SH-SY5Y (cell line): ENCODE measurements at regions not wholly inside any gene's neighbourhood (a gene's known extent, or its start where the extent isn't known, plus 50 kb on each side); places are given as distances from the start of the nearest gene placed in this dataset.

ENCODE experiments used
- GATA2 ChIP-seq: IDR thresholded peaks from 2 replicates; pipeline ENCODE4 v1.6.1; 2011; ENCODE audit warnings: mild to moderate bottlenecking, low read depth, low read length
- GATA3 ChIP-seq: IDR thresholded peaks from 2 replicates; pipeline ENCODE4 v1.6.1; 2011; ENCODE audit warnings: low read depth, mild to moderate bottlenecking, low read length, moderate library complexity

- no peak for TF ChIP-seq GATA3
- TF ChIP-seq GATA2 = no peak
Observed at GRCh38 chrX:40266490-40267333, 169.0 kb upstream of the BCOR start.

DNA sequence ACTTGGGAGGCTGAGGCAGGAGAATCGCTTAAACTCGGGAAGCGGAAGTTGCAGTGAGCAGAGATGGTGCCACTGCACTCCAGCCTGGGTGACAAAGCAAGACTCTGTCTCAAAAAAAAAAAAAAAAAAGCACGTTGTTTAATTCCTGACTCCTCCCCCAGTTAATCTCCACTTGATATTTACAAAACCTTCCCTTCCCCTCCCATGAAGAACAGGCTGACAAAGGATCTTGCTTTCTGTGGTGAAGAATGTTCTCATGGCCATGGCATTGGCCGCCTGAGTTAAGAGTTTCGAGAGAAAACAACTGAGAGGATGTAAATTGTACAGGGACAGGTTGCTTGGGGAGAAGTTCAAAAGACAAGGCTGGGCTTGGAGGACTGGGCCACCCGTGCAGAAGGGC is 168.2 kb upstream of the BCOR start:
- TF ChIP-seq GATA2 (no peak), GATA3 (no peak)

- TF ChIP-seq GATA3 (no peak), GATA2 (no peak)
Observed at GRCh38 chrX:40263014-40263560, 165.3 kb upstream of the BCOR start.

DNA sequence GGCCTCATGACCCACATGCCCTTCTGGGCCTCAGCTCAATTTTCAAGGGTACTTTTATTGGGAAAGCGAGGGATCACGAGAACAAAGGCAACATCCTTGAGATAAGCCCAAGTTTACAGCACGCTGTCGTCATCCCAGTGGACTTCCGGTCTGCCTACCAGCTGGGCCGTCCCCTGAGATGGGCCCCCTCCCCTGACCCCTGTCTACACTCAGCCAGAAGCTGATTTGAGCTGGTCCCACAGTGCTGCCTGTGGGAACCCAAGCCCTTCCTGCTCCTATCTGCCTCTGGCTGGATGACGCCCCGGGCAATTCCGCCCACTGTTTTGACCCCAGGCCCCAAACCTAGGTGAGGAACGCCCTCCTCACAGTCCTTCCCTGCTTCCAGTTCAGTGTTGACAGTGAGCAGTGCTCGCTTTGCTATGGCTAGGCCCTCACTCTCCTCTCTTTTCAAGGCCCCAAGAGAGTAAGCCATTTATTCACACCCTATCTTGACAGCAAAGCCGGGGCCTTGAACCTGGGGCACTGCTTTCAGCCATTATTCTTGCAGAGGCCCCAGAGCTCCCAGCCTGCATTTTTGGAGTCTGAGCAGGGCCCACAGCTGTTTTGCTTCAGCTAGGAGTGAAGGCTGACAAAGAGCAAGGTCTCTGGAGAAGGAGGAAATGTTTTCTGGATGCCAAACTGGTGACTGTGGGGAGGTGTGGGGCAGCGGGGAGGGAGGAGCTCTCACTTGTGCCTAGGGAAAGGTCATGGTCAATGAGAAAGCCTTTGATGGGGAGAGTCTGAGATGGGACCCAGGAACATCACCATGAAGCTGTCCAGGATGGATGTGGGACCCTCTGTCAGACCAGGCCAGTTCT is 164.6 kb upstream of the BCOR start:
- TF ChIP-seq GATA2 (no peak), GATA3 (no peak)

DNA sequence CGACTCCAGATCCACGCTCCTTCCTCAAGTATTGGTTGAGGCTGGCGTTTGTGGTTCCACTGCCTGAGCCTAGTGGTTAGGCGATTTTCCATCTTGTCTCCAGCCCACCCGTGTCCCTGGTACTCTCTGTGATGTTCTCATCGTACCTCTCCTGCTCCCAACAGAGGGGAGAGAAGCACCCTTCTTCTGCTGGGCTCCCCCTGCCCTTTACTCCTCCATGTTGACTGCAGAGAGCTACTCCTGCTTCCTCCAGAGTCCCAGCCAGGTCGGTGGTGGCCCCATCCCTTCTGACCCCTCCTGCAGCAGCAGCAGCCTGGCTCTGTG is 164.0 kb upstream of the BCOR start:
- TF ChIP-seq GATA3 = no peak
- no peak for TF ChIP-seq GATA2

DNA sequence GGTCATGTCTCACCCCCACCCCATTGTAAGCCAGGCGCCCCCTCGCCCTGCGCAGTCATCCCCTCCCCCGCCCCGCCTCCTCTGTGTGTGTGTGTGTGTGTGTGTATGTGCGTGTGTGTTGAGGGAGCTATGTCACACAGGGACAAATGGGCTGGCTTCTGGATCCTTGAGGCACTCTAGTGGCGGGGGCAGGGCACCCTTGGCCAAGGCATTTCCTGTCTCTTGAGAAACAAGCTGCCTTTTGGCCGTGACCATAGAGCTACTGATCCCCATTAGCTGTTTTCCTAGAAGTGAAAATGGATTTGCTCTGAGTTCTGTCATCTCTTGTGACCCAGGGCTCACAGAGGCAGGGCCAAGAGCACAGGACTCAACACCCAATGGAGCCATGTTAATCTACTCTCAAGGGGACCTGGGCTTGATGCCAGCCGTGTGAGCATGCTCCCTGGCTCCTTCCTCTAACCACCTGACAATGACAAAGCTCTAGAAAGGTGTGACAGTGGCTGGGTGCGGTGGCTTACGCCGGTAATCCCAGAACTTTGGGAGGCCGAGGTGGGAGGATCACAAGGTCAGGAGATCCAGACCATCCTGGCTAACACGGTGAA is 162.5 kb upstream of the BCOR start:
- TF ChIP-seq GATA3 = no peak
- TF ChIP-seq GATA2 = no peak

GRCh38 chrX:40258909-40259308 is 161.2 kb upstream of the BCOR start:
- TF ChIP-seq GATA2 = no peak
- no peak for TF ChIP-seq GATA3

DNA sequence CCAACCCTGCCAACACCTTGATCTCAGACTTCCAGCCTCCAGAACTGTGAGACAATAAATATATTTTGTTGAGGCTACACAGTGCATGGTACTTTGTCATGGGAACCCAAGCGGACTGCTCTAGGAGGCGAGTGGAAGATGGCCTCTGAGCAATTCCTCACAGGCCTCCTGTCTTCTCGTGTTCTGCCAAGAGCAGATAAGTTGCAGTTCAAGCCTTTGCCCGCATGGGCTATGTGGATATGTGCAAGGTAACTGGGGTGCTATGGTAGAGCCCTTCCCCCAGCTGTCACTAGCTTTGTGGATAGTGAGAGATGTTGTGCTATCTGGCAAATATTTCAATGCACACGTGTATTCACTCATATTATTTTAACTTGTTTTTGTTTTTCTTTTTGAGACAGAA is 156.0 kb upstream of the BCOR start:
- TF ChIP-seq GATA2 (no peak), GATA3 (no peak)

GRCh38 chrX:40249582-40249981 is 151.8 kb upstream of the BCOR start:
- TF ChIP-seq GATA3 = no peak
- TF ChIP-seq GATA2 = no peak

DNA sequence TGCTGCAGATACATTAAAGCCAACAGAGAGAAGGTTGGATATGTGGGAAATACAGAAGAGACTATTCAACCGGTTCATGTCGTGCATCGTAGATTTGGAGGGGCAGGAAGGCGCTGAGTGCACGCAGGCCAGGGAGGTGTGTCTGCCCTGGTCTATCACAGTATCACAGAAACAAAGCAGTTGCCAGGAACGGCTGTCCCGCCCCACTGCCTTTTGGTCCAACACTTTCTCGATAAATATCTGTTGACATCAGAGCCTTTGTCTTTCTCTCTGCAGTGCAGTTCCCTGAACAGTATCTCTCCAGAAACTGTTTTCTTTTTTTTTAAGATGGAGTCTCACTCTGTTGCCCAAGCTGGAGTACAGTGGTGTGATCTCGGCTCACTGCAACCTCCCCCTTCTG is 151.1 kb upstream of the BCOR start:
- TF ChIP-seq GATA2 (no peak), GATA3 (no peak)

GRCh38 chrX:40247848-40248622 is 150.3 kb upstream of the BCOR start:
- TF ChIP-seq GATA3 (no peak), GATA2 (no peak)

- TF ChIP-seq GATA2 (no peak), GATA3 (no peak)
Observed at GRCh38 chrX:40247382-40247781, 149.6 kb upstream of the BCOR start.

DNA sequence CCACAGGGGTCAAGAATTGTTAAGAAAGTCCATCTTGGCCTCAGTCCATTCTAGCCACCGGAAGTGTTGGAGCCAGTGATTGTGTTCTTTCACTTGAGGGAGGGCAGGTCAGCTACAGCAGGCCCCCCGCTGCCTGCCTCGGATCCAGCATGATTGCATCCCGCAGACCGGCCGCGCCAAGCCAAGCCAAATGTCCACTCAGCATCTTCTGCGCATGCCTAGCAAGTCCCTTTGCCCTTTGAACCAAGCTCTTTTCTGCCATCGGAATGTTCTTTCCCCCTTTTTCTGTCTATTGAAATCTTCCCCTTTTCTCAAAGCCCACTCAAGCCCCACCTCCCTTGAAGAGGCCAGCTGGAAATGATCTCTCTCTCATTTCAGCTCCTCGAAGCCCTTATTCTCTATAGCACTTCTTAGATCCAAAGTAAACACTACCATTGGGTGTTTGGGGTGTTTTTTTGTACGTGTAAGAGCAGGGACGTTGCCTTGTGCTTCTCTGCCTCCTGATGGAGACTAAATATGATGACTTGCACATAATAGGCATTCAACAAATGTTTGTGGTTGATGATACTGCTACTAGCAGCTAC is 147.8 kb upstream of the BCOR start:
- TF ChIP-seq GATA2 (no peak), GATA3 (no peak)
